ENCODE measurements at regions not wholly inside any gene's neighbourhood (a gene's known extent, or its start where the extent isn't known, plus 50 kb on each side); places are given as distances from the start of the nearest gene placed in this dataset.

GRCh38 chr6:94175465-94175864, 756.1 kb upstream of the EPHA7 start:
- TF ChIP-seq CTCF (IDR thresholded peaks at IDR 0.05) (no peak), EZH2phosphoT487 (IDR thresholded peaks at IDR 0.05) (no peak), EZH2 (IDR thresholded peaks at IDR 0.05) (no peak)

All from neural progenitor cell (in vitro differentiated cells).